GM12873 (cell line): ENCODE measurements at regions not wholly inside any gene's neighbourhood (a gene's known extent, or its start where the extent isn't known, plus 50 kb on each side); places are given as distances from the start of the nearest gene placed in this dataset.

Experiments used
- CTCF ChIP-seq: IDR thresholded peaks from 2 replicates; pipeline ENCODE4 v1.5.1; 2012; ENCODE audit warnings: low read depth, mild to moderate bottlenecking, moderate library complexity, low read length, control low read depth; ENCODE audit not compliant: insufficient read depth; ENCODE audit errors: missing control alignments

- no peak for TF ChIP-seq CTCF
Measured at GRCh38 chr1:191438979-191439378, 719.3 kb upstream of the RGS18 start.

- TF ChIP-seq CTCF = no peak
Measured at GRCh38 chr1:191452586-191452985, 705.7 kb upstream of the RGS18 start.

- no peak for TF ChIP-seq CTCF
Measured at GRCh38 chr1:191453487-191453886, 704.8 kb upstream of the RGS18 start.

GRCh38 chr1:191457889-191458288 is 700.4 kb upstream of the RGS18 start:
- TF ChIP-seq CTCF = no peak

GRCh38 chr1:191460234-191460633 is 698.0 kb upstream of the RGS18 start:
- TF ChIP-seq CTCF = no peak

GRCh38 chr1:191483988-191484387 is 674.3 kb upstream of the RGS18 start:
- no peak for TF ChIP-seq CTCF

GRCh38 chr1:191490303-191490702 is 668.0 kb upstream of the RGS18 start:
- no peak for TF ChIP-seq CTCF
